ENCODE measurements at regions not wholly inside any gene's neighbourhood (a gene's known extent, or its start where the extent isn't known, plus 50 kb on each side); places are given as distances from the start of the nearest gene placed in this dataset.
"Not testable (repeated sequence)": the region's sequence is repeated elsewhere in the genome, so short reads cannot be mapped to it uniquely, and the experiment has no call there.

DNA sequence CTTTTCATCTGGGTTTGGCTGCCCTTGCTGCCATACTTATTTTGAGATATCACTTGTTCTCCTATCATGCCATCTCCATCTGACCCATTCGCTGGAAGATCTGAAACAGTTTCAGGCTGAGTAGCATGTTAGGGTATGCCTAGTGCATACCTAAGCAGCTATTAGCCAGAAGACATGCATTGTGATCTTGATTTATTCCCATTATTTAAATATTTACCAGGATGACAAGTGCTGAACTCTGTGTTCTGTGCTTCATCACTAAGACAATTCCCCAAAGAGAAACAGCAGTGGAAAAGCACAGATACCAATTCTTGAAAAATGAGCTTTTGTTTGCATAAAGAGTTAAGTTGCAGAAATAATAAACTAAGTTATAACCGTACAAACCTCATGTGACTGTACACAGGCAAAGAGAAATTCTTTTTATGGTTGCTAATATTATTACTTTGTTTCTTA lies 271.0 kb upstream of the ARSJ start:
- H3K9ac ChIP-seq (ENCODE audit: low read length): no peak overlapping the region
- no peak overlapping the region for H3K4me3 ChIP-seq (ENCODE audit: low read length)
- no peaks in the 10 kb centered on the region for H3K36me3 ChIP-seq (ENCODE audit: control insufficient read depth, insufficient read depth, low read length, severe bottlenecking)
- H3K9me3 ChIP-seq (ENCODE audit: control insufficient read depth, low read length): no peaks in the 10 kb centered on the region
- H3K4me1 ChIP-seq (ENCODE audit: control insufficient read depth, insufficient read depth, low read length): peaks cover 6% of the 10 kb centered on the region
- no peaks in the 10 kb centered on the region for H3K27me3 ChIP-seq (replicated peaks; ENCODE audit: control insufficient read depth, insufficient read depth, low read length)
- no peak for DNase-seq (ENCODE audit: low read depth)

DNA sequence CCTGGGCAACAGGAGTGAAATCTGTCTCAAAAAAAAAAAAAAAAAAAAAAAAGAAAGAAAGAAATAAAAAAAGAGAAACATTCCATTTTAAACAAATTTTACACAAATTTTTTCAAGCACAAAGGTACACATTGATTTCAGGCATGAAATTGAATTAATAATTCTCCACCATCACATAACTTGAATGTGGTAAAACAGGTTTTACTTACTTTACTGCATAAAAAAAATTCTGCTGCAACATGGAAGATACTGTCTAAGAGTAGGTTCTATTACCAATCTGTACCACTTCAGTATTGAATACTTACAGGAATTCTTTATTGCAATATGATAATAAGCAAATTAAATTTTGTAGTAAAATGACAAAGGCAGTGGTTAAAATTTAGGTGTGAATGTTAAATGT lies 271.6 kb upstream of the ARSJ start:
- DNase-seq (ENCODE audit: low read depth): no peak
- Histone ChIP-seq H3K4me1 (ENCODE audit: control insufficient read depth, insufficient read depth, low read length) (peaks cover 6% of the 10 kb centered on the region), H3K36me3 (ENCODE audit: control insufficient read depth, insufficient read depth, low read length, severe bottlenecking) (no peaks in the 10 kb centered on the region), H3K27me3 (replicated peaks; ENCODE audit: control insufficient read depth, insufficient read depth, low read length) (no peaks in the 10 kb centered on the region), H3K9ac (ENCODE audit: low read length) (no peak overlapping the region), H3K4me3 (ENCODE audit: low read length) (no peak overlapping the region), H3K9me3 (ENCODE audit: control insufficient read depth, low read length) (no peaks in the 10 kb centered on the region)

- no peaks in the 10 kb centered on the region for H3K36me3 ChIP-seq (ENCODE audit: control insufficient read depth, insufficient read depth, low read length, severe bottlenecking)
- H3K9ac ChIP-seq (ENCODE audit: low read length): no peak overlapping the region
- no peaks in the 10 kb centered on the region for H3K27me3 ChIP-seq (replicated peaks; ENCODE audit: control insufficient read depth, insufficient read depth, low read length)
- no peaks in the 10 kb centered on the region for H3K9me3 ChIP-seq (ENCODE audit: control insufficient read depth, low read length)
- peaks cover 6% of the 10 kb centered on the region for H3K4me1 ChIP-seq (ENCODE audit: control insufficient read depth, insufficient read depth, low read length)
- DNase-seq (ENCODE audit: low read depth): no peak
- no peak overlapping the region for H3K4me3 ChIP-seq (ENCODE audit: low read length)
Measured at GRCh38 chr4:114252499-114252898, 273.1 kb upstream of the ARSJ start.

DNA sequence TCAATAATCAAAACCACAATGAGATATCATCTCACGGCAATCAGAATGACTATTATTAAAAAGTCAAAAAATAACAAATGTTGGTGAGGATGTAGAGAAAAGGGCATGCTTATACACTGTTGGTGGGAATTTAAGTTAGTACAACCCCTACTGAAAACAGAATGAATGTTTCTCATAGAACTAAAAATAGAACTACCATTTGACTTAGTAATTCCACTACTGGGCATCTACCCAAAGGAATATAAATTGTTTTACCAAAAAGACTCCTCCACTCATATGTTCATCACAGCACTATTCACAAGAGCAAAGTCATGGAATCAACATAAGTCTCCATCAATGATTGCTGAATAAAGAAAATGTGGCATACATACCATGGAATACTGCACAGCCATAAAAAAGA lies 278.1 kb upstream of the ARSJ start:
- H3K27me3 ChIP-seq (replicated peaks; ENCODE audit: control insufficient read depth, insufficient read depth, low read length): no peaks in the 10 kb centered on the region
- H3K4me1 ChIP-seq (ENCODE audit: control insufficient read depth, insufficient read depth, low read length): no peaks in the 10 kb centered on the region
- no peak overlapping the region for H3K4me3 ChIP-seq (ENCODE audit: low read length)
- peak; percentile 40 for DNase-seq (ENCODE audit: low read depth)
- H3K9me3 ChIP-seq (ENCODE audit: control insufficient read depth, low read length): no peaks in the 10 kb centered on the region
- no peaks in the 10 kb centered on the region for H3K36me3 ChIP-seq (ENCODE audit: control insufficient read depth, insufficient read depth, low read length, severe bottlenecking)
- H3K9ac ChIP-seq (ENCODE audit: low read length): no peak overlapping the region

GRCh38 chr4:114262421-114262820 lies 283.0 kb upstream of the ARSJ start:
- H3K36me3 ChIP-seq (ENCODE audit: control insufficient read depth, insufficient read depth, low read length, severe bottlenecking); H3K27me3 ChIP-seq (replicated peaks; ENCODE audit: control insufficient read depth, insufficient read depth, low read length); H3K9me3 ChIP-seq (ENCODE audit: control insufficient read depth, low read length); DNase-seq (ENCODE audit: low read depth); H3K4me1 ChIP-seq (ENCODE audit: control insufficient read depth, insufficient read depth, low read length); H3K9ac ChIP-seq (ENCODE audit: low read length); H3K4me3 ChIP-seq (ENCODE audit: low read length): not testable (repeated sequence)

GRCh38 chr4:114263233-114263632 lies 283.8 kb upstream of the ARSJ start:
- Histone ChIP-seq H3K9me3 (ENCODE audit: control insufficient read depth, low read length) (no peaks in the 10 kb centered on the region), H3K9ac (ENCODE audit: low read length) (no peak overlapping the region), H3K4me1 (ENCODE audit: control insufficient read depth, insufficient read depth, low read length) (peaks cover 6% of the 10 kb centered on the region), H3K4me3 (ENCODE audit: low read length) (no peak overlapping the region), H3K36me3 (ENCODE audit: control insufficient read depth, insufficient read depth, low read length, severe bottlenecking) (no peaks in the 10 kb centered on the region), H3K27me3 (replicated peaks; ENCODE audit: control insufficient read depth, insufficient read depth, low read length) (no peaks in the 10 kb centered on the region)
- peak; percentile 54 for DNase-seq (ENCODE audit: low read depth)

GRCh38 chr4:114264452-114264851 lies 285.0 kb upstream of the ARSJ start:
- Histone ChIP-seq H3K27me3 (replicated peaks; ENCODE audit: control insufficient read depth, insufficient read depth, low read length) (no peaks in the 10 kb centered on the region), H3K36me3 (ENCODE audit: control insufficient read depth, insufficient read depth, low read length, severe bottlenecking) (no peaks in the 10 kb centered on the region), H3K4me3 (ENCODE audit: low read length) (no peak overlapping the region), H3K9me3 (ENCODE audit: control insufficient read depth, low read length) (no peaks in the 10 kb centered on the region), H3K4me1 (ENCODE audit: control insufficient read depth, insufficient read depth, low read length) (peaks cover 6% of the 10 kb centered on the region), H3K9ac (ENCODE audit: low read length) (no peak overlapping the region)
- DNase-seq (ENCODE audit: low read depth): no peak

- Histone ChIP-seq H3K4me3 (ENCODE audit: low read length) (no peak overlapping the region), H3K36me3 (ENCODE audit: control insufficient read depth, insufficient read depth, low read length, severe bottlenecking) (no peaks in the 10 kb centered on the region), H3K4me1 (ENCODE audit: control insufficient read depth, insufficient read depth, low read length) (peaks cover 6% of the 10 kb centered on the region), H3K9ac (ENCODE audit: low read length) (no peak overlapping the region), H3K27me3 (replicated peaks; ENCODE audit: control insufficient read depth, insufficient read depth, low read length) (no peaks in the 10 kb centered on the region), H3K9me3 (ENCODE audit: control insufficient read depth, low read length) (no peaks in the 10 kb centered on the region)
- DNase-seq (ENCODE audit: low read depth): no peak
Measured at GRCh38 chr4:114264877-114265291, 285.4 kb upstream of the ARSJ start.

DNA sequence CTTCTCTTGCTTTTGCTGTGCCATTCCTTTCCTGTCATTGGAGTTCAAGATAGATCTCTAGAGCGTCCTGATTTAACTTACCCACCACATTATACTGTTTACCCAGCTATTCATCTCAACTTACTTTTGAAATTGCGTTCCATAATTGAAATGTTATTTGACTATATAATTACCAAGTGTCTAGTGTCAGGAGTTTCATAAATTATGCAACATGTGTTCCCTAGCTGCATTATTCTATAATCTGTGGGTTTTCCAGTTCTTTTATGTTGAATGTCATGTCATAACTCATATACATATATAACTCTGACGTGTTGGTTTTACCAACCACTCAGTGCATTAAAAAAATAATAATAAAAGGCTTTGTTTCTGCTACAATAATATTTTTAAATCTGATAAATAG lies 285.9 kb upstream of the ARSJ start:
- no peaks in the 10 kb centered on the region for H3K9me3 ChIP-seq (ENCODE audit: control insufficient read depth, low read length)
- no peak for DNase-seq (ENCODE audit: low read depth)
- H3K9ac ChIP-seq (ENCODE audit: low read length): no peak overlapping the region
- H3K4me3 ChIP-seq (ENCODE audit: low read length): no peak overlapping the region
- H3K4me1 ChIP-seq (ENCODE audit: control insufficient read depth, insufficient read depth, low read length): peaks cover 6% of the 10 kb centered on the region
- H3K36me3 ChIP-seq (ENCODE audit: control insufficient read depth, insufficient read depth, low read length, severe bottlenecking): no peaks in the 10 kb centered on the region
- no peaks in the 10 kb centered on the region for H3K27me3 ChIP-seq (replicated peaks; ENCODE audit: control insufficient read depth, insufficient read depth, low read length)

DNA sequence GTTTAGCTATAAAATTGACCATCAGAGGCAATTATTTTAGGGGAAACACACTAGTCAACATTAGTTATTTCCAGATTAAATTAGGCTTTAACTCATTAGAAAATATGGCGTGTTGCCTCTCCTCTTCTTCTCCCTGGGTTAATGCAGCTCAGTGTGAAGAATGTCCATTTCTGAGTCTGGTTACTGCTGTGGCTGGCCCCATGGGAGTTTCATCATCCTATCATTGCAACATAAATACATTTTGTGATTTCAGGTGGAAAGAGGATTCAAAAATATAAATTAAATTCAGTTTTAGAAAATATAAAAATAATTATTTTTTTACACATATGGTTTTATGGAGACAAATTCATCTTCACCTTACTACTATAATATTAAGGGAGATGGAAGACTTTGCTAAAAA lies 288.5 kb upstream of the ARSJ start:
- no peak overlapping the region for H3K9ac ChIP-seq (ENCODE audit: low read length)
- H3K4me1 ChIP-seq (ENCODE audit: control insufficient read depth, insufficient read depth, low read length): peaks cover 24% of the 10 kb centered on the region

DNA sequence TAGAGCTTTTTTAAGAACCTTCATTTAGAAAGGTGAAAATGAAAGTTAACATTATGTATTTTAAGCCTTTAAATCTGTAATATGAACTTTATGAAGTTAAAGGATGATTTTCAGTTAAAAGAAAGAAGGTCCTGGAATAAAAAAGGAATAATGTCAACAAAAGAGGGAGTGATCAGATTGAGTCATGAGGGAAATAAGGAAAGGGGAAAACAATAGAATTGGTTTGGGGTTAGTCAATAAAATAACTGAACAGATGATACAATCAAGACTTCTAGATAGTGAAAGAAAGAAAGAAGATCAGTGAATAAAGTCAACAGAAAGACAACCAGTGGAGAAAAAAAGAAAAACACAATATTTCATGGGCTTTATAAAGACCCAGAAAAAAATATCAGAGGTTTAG lies 291.6 kb upstream of the ARSJ start:
- Histone ChIP-seq H3K36me3 (ENCODE audit: control insufficient read depth, insufficient read depth, low read length, severe bottlenecking) (no peaks in the 10 kb centered on the region), H3K27me3 (replicated peaks; ENCODE audit: control insufficient read depth, insufficient read depth, low read length) (no peaks in the 10 kb centered on the region), H3K9ac (ENCODE audit: low read length) (no peak overlapping the region), H3K4me1 (ENCODE audit: control insufficient read depth, insufficient read depth, low read length) (peaks cover 18% of the 10 kb centered on the region), H3K9me3 (ENCODE audit: control insufficient read depth, low read length) (no peaks in the 10 kb centered on the region), H3K4me3 (ENCODE audit: low read length) (no peak overlapping the region)
- DNase-seq (ENCODE audit: low read depth): no peak

More for the DNA sequence above, 288.5 kb upstream of the ARSJ start:
- Histone ChIP-seq H3K27me3 (replicated peaks; ENCODE audit: control insufficient read depth, insufficient read depth, low read length) (no peaks in the 10 kb centered on the region), H3K9me3 (ENCODE audit: control insufficient read depth, low read length) (no peaks in the 10 kb centered on the region), H3K4me3 (ENCODE audit: low read length) (no peak overlapping the region), H3K36me3 (ENCODE audit: control insufficient read depth, insufficient read depth, low read length, severe bottlenecking) (no peaks in the 10 kb centered on the region)
- DNase-seq (ENCODE audit: low read depth): peak; percentile 53

- Histone ChIP-seq H3K36me3 (ENCODE audit: control insufficient read depth, insufficient read depth, low read length, severe bottlenecking) (no peaks in the 10 kb centered on the region), H3K27me3 (replicated peaks; ENCODE audit: control insufficient read depth, insufficient read depth, low read length) (no peaks in the 10 kb centered on the region), H3K9me3 (ENCODE audit: control insufficient read depth, low read length) (no peaks in the 10 kb centered on the region), H3K4me3 (ENCODE audit: low read length) (no peak overlapping the region), H3K4me1 (ENCODE audit: control insufficient read depth, insufficient read depth, low read length) (peaks cover 18% of the 10 kb centered on the region), H3K9ac (ENCODE audit: low read length) (peak overlapping the region; percentile 22)
- peak; percentile 95 for DNase-seq (ENCODE audit: low read depth)
Measured at GRCh38 chr4:114272226-114272625, 292.8 kb upstream of the ARSJ start.
